ENCODE measurements at regions not wholly inside any gene's neighbourhood (a gene's known extent, or its start where the extent isn't known, plus 50 kb on each side); places are given as distances from the start of the nearest gene placed in this dataset.

- H4K20me1 ChIP-seq (ENCODE audit: low read length) = no peaks in the 10 kb centered on the region
- H3K27ac ChIP-seq (ENCODE audit: low read length) = no peak overlapping the region
- POLR2A ChIA-PET (ENCODE audit: unreplicated experiment) = no interaction called here
- H2AFZ ChIP-seq (ENCODE audit: low read length) = no peak overlapping the region
- no TSS peak for BruUV-seq (replicated peaks)
- no peaks in the 10 kb centered on the region for H3K36me3 ChIP-seq (ENCODE audit: low read depth, low read length)
- DNase-seq (no peak), ATAC-seq (no peak)
- CTCF ChIA-PET = no interaction called here
- TF ChIP-seq CTCF (conservative IDR thresholded peaks at IDR 0.05; ENCODE audit: low read depth, low read length) = no peak
- TF ChIP-seq EZH2phosphoT487 (IDR thresholded peaks at IDR 0.05; ENCODE audit: borderline replicate concordance, low read length) = no peak
- no peak for TF ChIP-seq EZH2 (IDR thresholded peaks at IDR 0.05; ENCODE audit: low read length, unreplicated experiment)
- no peaks in the 10 kb centered on the region for H3K4me1 ChIP-seq (ENCODE audit: insufficient read depth, low read length)
- H3K9me2 ChIP-seq (replicated peaks; ENCODE audit: low read length) = no peaks in the 10 kb centered on the region
- no peaks in the 10 kb centered on the region for H3K9me3 ChIP-seq (ENCODE audit: low read length)
- no peaks in the 10 kb centered on the region for H3K79me2 ChIP-seq (ENCODE audit: low read length)
- intact Hi-C loops (cut with micrococcal nuclease) = no loop called here
- no peaks in the 10 kb centered on the region for H3F3A ChIP-seq (ENCODE audit: low read length, unreplicated experiment)
- no peak overlapping the region for H3K4me2 ChIP-seq (ENCODE audit: low read length)
- no peak overlapping the region for H3K4me3 ChIP-seq (ENCODE audit: low read length)
- H3K9ac ChIP-seq (ENCODE audit: low read length) = no peak overlapping the region
- H3K27me3 ChIP-seq (ENCODE audit: low read length) = peaks cover 13% of the 10 kb centered on the region
Observed at GRCh38 chr7:3168869-3169268, 125.2 kb upstream of the CARD11 start.

- Histone ChIP-seq H3K79me2 (ENCODE audit: low read length) (no peaks in the 10 kb centered on the region), H3K4me2 (ENCODE audit: low read length) (no peak overlapping the region), H3K27ac (ENCODE audit: low read length) (no peak overlapping the region), H3F3A (ENCODE audit: low read length, unreplicated experiment) (no peaks in the 10 kb centered on the region), H3K4me3 (ENCODE audit: low read length) (no peak overlapping the region), H3K4me1 (ENCODE audit: insufficient read depth, low read length) (no peaks in the 10 kb centered on the region), H3K36me3 (ENCODE audit: low read depth, low read length) (no peaks in the 10 kb centered on the region), H3K9ac (ENCODE audit: low read length) (no peak overlapping the region), H4K20me1 (ENCODE audit: low read length) (no peaks in the 10 kb centered on the region), H2AFZ (ENCODE audit: low read length) (no peak overlapping the region), H3K9me3 (ENCODE audit: low read length) (no peaks in the 10 kb centered on the region), H3K27me3 (ENCODE audit: low read length) (peaks cover 18% of the 10 kb centered on the region), H3K9me2 (replicated peaks; ENCODE audit: low read length) (no peaks in the 10 kb centered on the region)
- TF ChIP-seq EZH2 (IDR thresholded peaks at IDR 0.05; ENCODE audit: low read length, unreplicated experiment) (no peak), EZH2phosphoT487 (IDR thresholded peaks at IDR 0.05; ENCODE audit: borderline replicate concordance, low read length) (no peak), CTCF (conservative IDR thresholded peaks at IDR 0.05; ENCODE audit: low read depth, low read length) (no peak)
- DNase-seq (no peak), ATAC-seq (no peak)
- intact Hi-C loops (cut with micrococcal nuclease) = no loop called here
- CTCF ChIA-PET = no interaction called here
- POLR2A ChIA-PET (ENCODE audit: unreplicated experiment) = no interaction called here
- no TSS peak for BruUV-seq (replicated peaks)
Observed at GRCh38 chr7:3172768-3173280, 128.2 kb upstream of the SDK1 start.

GRCh38 chr7:3174515-3175284 lies 126.4 kb upstream of the SDK1 start:
- no peak overlapping the region for H2AFZ ChIP-seq (ENCODE audit: low read length)
- H3K27me3 ChIP-seq (ENCODE audit: low read length) = peaks cover 12% of the 10 kb centered on the region
- H3K4me2 ChIP-seq (ENCODE audit: low read length) = no peak overlapping the region
- H4K20me1 ChIP-seq (ENCODE audit: low read length) = no peaks in the 10 kb centered on the region
- H3K9ac ChIP-seq (ENCODE audit: low read length) = no peak overlapping the region
- ChIA-PET CTCF (interaction anchor here (0.7 kb wide), 1 partner anchor 19 kb away, joined by 8 read pairs; no protein-coding TSS in a partner anchor), POLR2A (ENCODE audit: unreplicated experiment) (no interaction called here)
- no peaks in the 10 kb centered on the region for H3K9me2 ChIP-seq (replicated peaks; ENCODE audit: low read length)
- intact Hi-C loops (cut with micrococcal nuclease) = no loop called here
- no peak for DNase-seq
- BruUV-seq (replicated peaks) = no TSS peak
- no peak overlapping the region for H3K4me3 ChIP-seq (ENCODE audit: low read length)
- H3K36me3 ChIP-seq (ENCODE audit: low read depth, low read length) = no peaks in the 10 kb centered on the region
- no peak overlapping the region for H3K27ac ChIP-seq (ENCODE audit: low read length)
- no peak for ATAC-seq
- no peaks in the 10 kb centered on the region for H3K79me2 ChIP-seq (ENCODE audit: low read length)
- no peaks in the 10 kb centered on the region for H3F3A ChIP-seq (ENCODE audit: low read length, unreplicated experiment)
- TF ChIP-seq EZH2 (IDR thresholded peaks at IDR 0.05; ENCODE audit: low read length, unreplicated experiment) (no peak), EZH2phosphoT487 (IDR thresholded peaks at IDR 0.05; ENCODE audit: borderline replicate concordance, low read length) (no peak), CTCF (conservative IDR thresholded peaks at IDR 0.05; ENCODE audit: low read depth, low read length) (no peak)
- H3K9me3 ChIP-seq (ENCODE audit: low read length) = no peaks in the 10 kb centered on the region
- no peaks in the 10 kb centered on the region for H3K4me1 ChIP-seq (ENCODE audit: insufficient read depth, low read length)

All from PC-3 (cell line).